ENCODE measurements at regions not wholly inside any gene's neighbourhood (a gene's known extent, or its start where the extent isn't known, plus 50 kb on each side); places are given as distances from the start of the nearest gene placed in this dataset.

GRCh38 chr3:117941015-117941414 lies 1093.6 kb downstream of the IGSF11 start:
- Histone ChIP-seq H3K27me3 (ENCODE audit: insufficient read depth, low read length) (no peaks in the 10 kb centered on the region), H3K27ac (ENCODE audit: low read depth, low read length) (no peak overlapping the region), H3K4me3 (ENCODE audit: insufficient read depth, low read depth, low read length) (no peak overlapping the region), H3K4me2 (ENCODE audit: low read length) (no peak overlapping the region), H3K36me3 (ENCODE audit: insufficient read depth, low read length) (no peaks in the 10 kb centered on the region), H4K20me1 (ENCODE audit: insufficient read depth, low read length) (no peaks in the 10 kb centered on the region), H2AFZ (ENCODE audit: low read depth, low read length) (no peak overlapping the region), H3K79me2 (ENCODE audit: insufficient read depth, low read length) (no peaks in the 10 kb centered on the region), H3K9me3 (ENCODE audit: insufficient read depth, low read depth, low read length) (no peaks in the 10 kb centered on the region), H3K9ac (ENCODE audit: low read length) (no peak overlapping the region), H3K4me1 (ENCODE audit: insufficient read depth, low read length) (no peaks in the 10 kb centered on the region)
- Mint-ChIP-seq H3K4me3 (ENCODE audit: unreplicated experiment) (no peak overlapping the region), H3K36me3 (ENCODE audit: low read depth, unreplicated experiment) (no peaks in the 10 kb centered on the region), H3K27me3 (ENCODE audit: low read depth, unreplicated experiment) (no peaks in the 10 kb centered on the region), H3K4me1 (ENCODE audit: low read depth, unreplicated experiment) (no peaks in the 10 kb centered on the region), H3K9me3 (ENCODE audit: unreplicated experiment) (no peaks in the 10 kb centered on the region), H3K27ac (ENCODE audit: unreplicated experiment) (no peak overlapping the region)
- FAIRE-seq (no peak), DNase-seq (ENCODE audit: low read depth) (no peak)
- TF ChIP-seq, protein P1, sequence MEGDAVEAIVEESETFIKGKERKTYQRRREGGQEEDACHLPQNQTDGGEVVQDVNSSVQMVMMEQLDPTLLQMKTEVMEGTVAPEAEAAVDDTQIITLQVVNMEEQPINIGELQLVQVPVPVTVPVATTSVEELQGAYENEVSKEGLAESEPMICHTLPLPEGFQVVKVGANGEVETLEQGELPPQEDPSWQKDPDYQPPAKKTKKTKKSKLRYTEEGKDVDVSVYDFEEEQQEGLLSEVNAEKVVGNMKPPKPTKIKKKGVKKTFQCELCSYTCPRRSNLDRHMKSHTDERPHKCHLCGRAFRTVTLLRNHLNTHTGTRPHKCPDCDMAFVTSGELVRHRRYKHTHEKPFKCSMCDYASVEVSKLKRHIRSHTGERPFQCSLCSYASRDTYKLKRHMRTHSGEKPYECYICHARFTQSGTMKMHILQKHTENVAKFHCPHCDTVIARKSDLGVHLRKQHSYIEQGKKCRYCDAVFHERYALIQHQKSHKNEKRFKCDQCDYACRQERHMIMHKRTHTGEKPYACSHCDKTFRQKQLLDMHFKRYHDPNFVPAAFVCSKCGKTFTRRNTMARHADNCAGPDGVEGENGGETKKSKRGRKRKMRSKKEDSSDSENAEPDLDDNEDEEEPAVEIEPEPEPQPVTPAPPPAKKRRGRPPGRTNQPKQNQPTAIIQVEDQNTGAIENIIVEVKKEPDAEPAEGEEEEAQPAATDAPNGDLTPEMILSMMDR (IDR thresholded peaks at IDR 0.05; ENCODE audit: insufficient read depth, low read depth, low read length): no peak
- TF ChIP-seq EZH2 (IDR thresholded peaks at IDR 0.05; ENCODE audit: insufficient read depth, low read length): no peak

GRCh38 chr3:117941756-117942155 lies 1092.9 kb downstream of the IGSF11 start:
- H4K20me1 ChIP-seq (ENCODE audit: insufficient read depth, low read length): no peaks in the 10 kb centered on the region
- no peak overlapping the region for H3K4me3 ChIP-seq (ENCODE audit: insufficient read depth, low read depth, low read length)
- H3K4me3 Mint-ChIP-seq (ENCODE audit: unreplicated experiment): no peak overlapping the region
- H3K79me2 ChIP-seq (ENCODE audit: insufficient read depth, low read length): no peaks in the 10 kb centered on the region
- no peak overlapping the region for H3K27ac ChIP-seq (ENCODE audit: low read depth, low read length)
- H3K36me3 Mint-ChIP-seq (ENCODE audit: low read depth, unreplicated experiment): no peaks in the 10 kb centered on the region
- no peak overlapping the region for H3K9ac ChIP-seq (ENCODE audit: low read length)
- FAIRE-seq: no peak
- no peaks in the 10 kb centered on the region for H3K27me3 ChIP-seq (ENCODE audit: insufficient read depth, low read length)
- no peak overlapping the region for H3K4me2 ChIP-seq (ENCODE audit: low read length)
- no peak overlapping the region for H3K27ac Mint-ChIP-seq (ENCODE audit: unreplicated experiment)
- no peak for DNase-seq (ENCODE audit: low read depth)
- TF ChIP-seq EZH2 (IDR thresholded peaks at IDR 0.05; ENCODE audit: insufficient read depth, low read length): no peak
- TF ChIP-seq, protein P1 (IDR thresholded peaks at IDR 0.05; ENCODE audit: insufficient read depth, low read depth, low read length): no peak
- no peaks in the 10 kb centered on the region for H3K4me1 ChIP-seq (ENCODE audit: insufficient read depth, low read length)
- H3K4me1 Mint-ChIP-seq (ENCODE audit: low read depth, unreplicated experiment): no peaks in the 10 kb centered on the region
- H3K9me3 ChIP-seq (ENCODE audit: insufficient read depth, low read depth, low read length): no peaks in the 10 kb centered on the region
- no peaks in the 10 kb centered on the region for H3K36me3 ChIP-seq (ENCODE audit: insufficient read depth, low read length)
- no peaks in the 10 kb centered on the region for H3K27me3 Mint-ChIP-seq (ENCODE audit: low read depth, unreplicated experiment)
- H2AFZ ChIP-seq (ENCODE audit: low read depth, low read length): no peak overlapping the region
- H3K9me3 Mint-ChIP-seq (ENCODE audit: unreplicated experiment): no peaks in the 10 kb centered on the region

DNA sequence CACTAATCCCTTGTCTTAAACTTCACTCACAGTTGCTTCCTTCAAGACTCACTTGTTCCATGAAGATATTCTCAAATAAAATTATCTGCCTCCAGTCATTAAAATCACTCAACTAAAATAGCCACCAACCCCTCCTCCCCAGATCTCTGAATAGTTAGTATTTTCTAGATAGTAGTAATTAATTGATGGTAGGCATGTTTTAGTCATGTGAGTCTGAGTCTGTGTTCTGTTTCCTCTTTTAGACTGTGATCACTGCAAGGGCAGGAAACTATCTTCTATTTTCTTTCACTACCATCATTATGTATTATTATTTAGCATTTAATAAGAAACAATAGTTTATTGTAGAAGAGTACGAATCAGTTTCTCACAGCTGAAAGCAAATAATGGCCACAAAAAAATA lies 1080.5 kb downstream of the IGSF11 start:
- Histone ChIP-seq H3K9me3 (ENCODE audit: insufficient read depth, low read depth, low read length) (no peaks in the 10 kb centered on the region), H2AFZ (ENCODE audit: low read depth, low read length) (no peak overlapping the region), H4K20me1 (ENCODE audit: insufficient read depth, low read length) (no peaks in the 10 kb centered on the region), H3K36me3 (ENCODE audit: insufficient read depth, low read length) (no peaks in the 10 kb centered on the region), H3K4me3 (ENCODE audit: insufficient read depth, low read depth, low read length) (no peak overlapping the region), H3K4me2 (ENCODE audit: low read length) (no peak overlapping the region), H3K27me3 (ENCODE audit: insufficient read depth, low read length) (no peaks in the 10 kb centered on the region), H3K9ac (ENCODE audit: low read length) (no peak overlapping the region), H3K4me1 (ENCODE audit: insufficient read depth, low read length) (no peaks in the 10 kb centered on the region), H3K27ac (ENCODE audit: low read depth, low read length) (no peak overlapping the region), H3K79me2 (ENCODE audit: insufficient read depth, low read length) (no peaks in the 10 kb centered on the region)
- H3K36me3 Mint-ChIP-seq (ENCODE audit: low read depth, unreplicated experiment): no peaks in the 10 kb centered on the region
- H3K9me3 Mint-ChIP-seq (ENCODE audit: unreplicated experiment): peaks cover under 1% of the 10 kb centered on the region
- no peaks in the 10 kb centered on the region for H3K27me3 Mint-ChIP-seq (ENCODE audit: low read depth, unreplicated experiment)
- no peak overlapping the region for H3K27ac Mint-ChIP-seq (ENCODE audit: unreplicated experiment)
- H3K4me3 Mint-ChIP-seq (ENCODE audit: unreplicated experiment): no peak overlapping the region
- TF ChIP-seq, protein P1 (IDR thresholded peaks at IDR 0.05; ENCODE audit: insufficient read depth, low read depth, low read length): no peak
- no peak for TF ChIP-seq EZH2 (IDR thresholded peaks at IDR 0.05; ENCODE audit: insufficient read depth, low read length)
- no peak for FAIRE-seq
- H3K4me1 Mint-ChIP-seq (ENCODE audit: low read depth, unreplicated experiment): peaks cover 10% of the 10 kb centered on the region
- no peak for DNase-seq (ENCODE audit: low read depth)

Data from astrocyte (in vitro differentiated cells and primary cell).